RWPE2 (cell line): ENCODE measurements at regions not wholly inside any gene's neighbourhood (a gene's known extent, or its start where the extent isn't known, plus 50 kb on each side); places are given as distances from the start of the nearest gene placed in this dataset.

Experiments used
- ATAC-seq: fragments of 200-7000 bp; cut with Tn5 transposase; 3 replicates; pipeline ENCODE4 v1.9.1; 2021; ENCODE audit warnings: low read depth
- DNase-seq: peaks from one replicate; pipeline ENCODE4 v3.0.0-alpha.2; 2020; ENCODE audit warnings: low spot score
- H3K27ac ChIP-seq: fragments of 450-650 bp; 2 replicates; pipeline ENCODE4 v1.5.1; 2017; ENCODE audit warnings: mild to moderate bottlenecking; ENCODE audit not compliant: poor library complexity, severe bottlenecking
- H3K27me3 ChIP-seq: fragments of 250-450 bp; sonication (Bioruptor Pico); 2 replicates; pipeline ENCODE4 v1.5.1; 2021; ENCODE audit warnings: mild to moderate bottlenecking, moderate library complexity; ENCODE audit not compliant: insufficient read depth, poor library complexity, severe bottlenecking
- H3K36me3 ChIP-seq: fragments of 250-450 bp; sonication (Bioruptor Pico); 2 replicates; pipeline ENCODE4 v1.5.1; 2020; ENCODE audit warnings: low read depth, mild to moderate bottlenecking, moderate library complexity
- H3K4me1 ChIP-seq: fragments of 250-450 bp; sonication (Bioruptor Pico); 2 replicates; pipeline ENCODE4 v1.5.1; 2021; ENCODE audit warnings: mild to moderate bottlenecking, moderate library complexity; ENCODE audit not compliant: insufficient read depth, poor library complexity, severe bottlenecking
- H3K4me3 ChIP-seq: fragments of 250-450 bp; sonication (Bioruptor Pico); 2 replicates; pipeline ENCODE4 v1.5.1; 2021; ENCODE audit warnings: mild to moderate bottlenecking, moderate library complexity; ENCODE audit not compliant: severe bottlenecking
- H3K9me3 ChIP-seq: fragments of 250-450 bp; sonication (Bioruptor Pico); 2 replicates; pipeline ENCODE4 v1.5.1; 2021; ENCODE audit warnings: mild to moderate bottlenecking, moderate library complexity; ENCODE audit not compliant: severe bottlenecking
- TF ChIP-seq, protein P1 (sequence below): fragments of 450-650 bp; IDR thresholded peaks from one replicate; pipeline ENCODE4 v1.5.1; 2017; ENCODE audit warnings: mild to moderate bottlenecking, moderate library complexity; ENCODE audit not compliant: poor library complexity, severe bottlenecking

DNA sequence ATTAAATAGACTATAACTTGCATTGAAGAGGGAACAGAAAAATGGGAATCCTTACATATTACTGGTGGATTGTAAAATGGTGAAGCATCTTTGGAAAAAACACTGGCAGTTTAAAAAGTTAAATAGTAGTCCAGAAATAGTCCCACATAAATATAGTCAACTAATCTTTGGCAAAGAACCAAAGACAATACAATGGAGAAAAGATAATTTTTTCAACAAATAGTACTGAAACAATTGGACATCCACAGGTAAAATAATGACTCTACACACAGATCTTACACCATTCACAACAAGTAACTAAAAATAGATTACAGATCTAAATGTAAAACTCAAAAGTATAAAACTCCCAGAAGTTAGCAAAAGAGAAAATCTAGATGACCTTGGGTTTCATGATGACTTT lies 259.1 kb upstream of the CEP162 start:
- no peak for DNase-seq
- no peak for ATAC-seq
- H3K9me3 ChIP-seq = no peaks in the 10 kb centered on the region
- no peaks in the 10 kb centered on the region for H3K36me3 ChIP-seq
- no peak overlapping the region for H3K4me3 ChIP-seq
- no peaks in the 10 kb centered on the region for H3K27me3 ChIP-seq
- H3K4me1 ChIP-seq = no peaks in the 10 kb centered on the region
- TF ChIP-seq, protein P1, sequence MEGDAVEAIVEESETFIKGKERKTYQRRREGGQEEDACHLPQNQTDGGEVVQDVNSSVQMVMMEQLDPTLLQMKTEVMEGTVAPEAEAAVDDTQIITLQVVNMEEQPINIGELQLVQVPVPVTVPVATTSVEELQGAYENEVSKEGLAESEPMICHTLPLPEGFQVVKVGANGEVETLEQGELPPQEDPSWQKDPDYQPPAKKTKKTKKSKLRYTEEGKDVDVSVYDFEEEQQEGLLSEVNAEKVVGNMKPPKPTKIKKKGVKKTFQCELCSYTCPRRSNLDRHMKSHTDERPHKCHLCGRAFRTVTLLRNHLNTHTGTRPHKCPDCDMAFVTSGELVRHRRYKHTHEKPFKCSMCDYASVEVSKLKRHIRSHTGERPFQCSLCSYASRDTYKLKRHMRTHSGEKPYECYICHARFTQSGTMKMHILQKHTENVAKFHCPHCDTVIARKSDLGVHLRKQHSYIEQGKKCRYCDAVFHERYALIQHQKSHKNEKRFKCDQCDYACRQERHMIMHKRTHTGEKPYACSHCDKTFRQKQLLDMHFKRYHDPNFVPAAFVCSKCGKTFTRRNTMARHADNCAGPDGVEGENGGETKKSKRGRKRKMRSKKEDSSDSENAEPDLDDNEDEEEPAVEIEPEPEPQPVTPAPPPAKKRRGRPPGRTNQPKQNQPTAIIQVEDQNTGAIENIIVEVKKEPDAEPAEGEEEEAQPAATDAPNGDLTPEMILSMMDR = no peak
- no peak overlapping the region for H3K27ac ChIP-seq

DNA sequence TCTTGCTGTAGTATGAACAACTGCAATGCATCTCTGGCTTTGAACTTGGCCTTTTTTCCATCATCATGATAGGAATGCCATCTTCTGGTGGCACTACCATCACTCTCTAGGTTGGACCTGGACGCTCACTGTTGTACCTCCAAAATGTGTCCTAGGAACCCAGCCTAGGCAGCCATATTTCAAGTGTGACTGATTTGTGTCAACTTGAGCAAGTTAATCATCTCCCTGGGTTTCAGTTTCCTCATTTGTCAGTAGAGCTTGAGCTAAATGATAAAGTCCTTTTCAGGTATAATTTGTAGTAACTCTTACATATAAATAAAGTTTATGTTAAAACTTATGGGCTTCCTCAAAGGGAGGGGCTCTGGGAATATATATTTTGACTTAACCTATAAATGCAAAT lies 241.7 kb upstream of the CEP162 start:
- H3K27ac ChIP-seq = no peak overlapping the region
- H3K36me3 ChIP-seq = 0 out of 2 replicates have a peak, but pooled peaks cover 3% of the 10 kb centered on the region
- no peak for DNase-seq
- H3K9me3 ChIP-seq = no peaks in the 10 kb centered on the region
- no peak for ATAC-seq
- H3K4me3 ChIP-seq = no peak overlapping the region
- no peaks in the 10 kb centered on the region for H3K27me3 ChIP-seq
- H3K4me1 ChIP-seq = peaks cover 22% of the 10 kb centered on the region
- TF ChIP-seq, protein P1 = no peak

DNA sequence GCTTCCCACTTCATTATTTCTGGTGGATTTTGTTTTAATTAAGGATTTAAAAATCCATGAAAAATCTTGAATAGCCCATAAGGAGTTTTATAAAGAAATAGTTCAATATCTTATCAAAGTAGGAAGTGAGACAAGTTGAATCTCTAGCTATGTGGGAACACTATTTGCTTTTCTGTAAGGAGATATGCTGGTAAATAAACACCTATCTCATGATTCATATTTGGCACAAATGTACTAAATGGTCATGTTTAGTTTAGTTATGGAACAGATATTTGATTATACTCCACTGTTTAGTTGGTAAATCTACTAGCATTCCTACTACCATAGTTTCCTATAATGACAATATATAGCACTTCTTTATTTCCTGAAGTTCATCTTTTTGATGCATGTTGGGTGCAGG lies 239.9 kb upstream of the CEP162 start:
- Histone ChIP-seq H3K9me3 (no peaks in the 10 kb centered on the region), H3K27ac (peak overlapping the region; percentile 17), H3K36me3 (no peaks in the 10 kb centered on the region), H3K4me1 (peaks cover 31% of the 10 kb centered on the region), H3K4me3 (no peak overlapping the region), H3K27me3 (no peaks in the 10 kb centered on the region)
- TF ChIP-seq, protein P1 = no peak
- DNase-seq (no peak), ATAC-seq (peak; percentile 77)

DNA sequence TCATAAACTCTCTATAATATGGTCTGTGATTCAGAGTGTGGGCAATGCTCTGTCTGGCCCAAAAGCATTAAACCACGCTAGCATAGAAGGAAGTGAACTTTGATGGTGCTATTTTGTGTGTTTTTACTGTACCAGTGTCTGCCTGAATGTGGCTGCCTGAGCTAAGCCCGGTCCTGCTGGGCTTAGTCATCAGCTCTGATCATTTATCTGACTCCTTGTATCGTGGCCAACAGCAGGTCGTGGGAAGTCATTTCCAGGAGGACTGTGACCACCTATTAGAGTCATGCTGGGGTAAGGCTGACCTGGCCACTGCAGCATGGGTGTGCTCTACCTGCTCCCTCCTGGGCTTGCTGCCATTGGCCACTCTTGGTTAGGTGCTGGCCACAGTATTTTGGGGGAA lies 239.1 kb upstream of the CEP162 start:
- H3K9me3 ChIP-seq = no peaks in the 10 kb centered on the region
- TF ChIP-seq, protein P1 = peak; percentile 13
- no peak overlapping the region for H3K4me3 ChIP-seq
- ATAC-seq = peak; percentile 90
- no peaks in the 10 kb centered on the region for H3K27me3 ChIP-seq
- peaks cover 31% of the 10 kb centered on the region for H3K4me1 ChIP-seq
- H3K27ac ChIP-seq = peak overlapping the region; percentile 17
- no peaks in the 10 kb centered on the region for H3K36me3 ChIP-seq
- DNase-seq = peak; percentile 45

DNA sequence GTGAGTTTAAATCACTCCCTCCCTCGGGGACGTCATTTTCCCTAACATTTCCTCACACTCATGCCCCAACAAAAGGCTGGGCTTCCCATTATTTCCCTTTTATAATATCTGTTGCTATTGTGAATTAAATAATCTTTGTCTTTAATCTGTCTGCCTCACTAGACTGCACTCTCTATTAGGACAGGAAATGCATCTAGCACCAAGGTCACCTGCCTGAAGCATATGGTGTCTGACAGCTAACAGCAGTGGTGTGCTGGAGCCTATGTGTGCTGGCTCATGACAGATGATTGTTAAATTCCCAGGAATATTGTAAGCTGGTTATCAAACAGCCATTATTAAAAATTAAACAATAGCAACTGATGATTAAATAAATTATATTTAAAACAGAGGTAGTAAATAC lies 237.0 kb upstream of the CEP162 start:
- TF ChIP-seq, protein P1 = no peak
- Histone ChIP-seq H3K4me1 (peaks cover 31% of the 10 kb centered on the region), H3K9me3 (no peaks in the 10 kb centered on the region), H3K36me3 (no peaks in the 10 kb centered on the region), H3K27me3 (no peaks in the 10 kb centered on the region), H3K27ac (no peak overlapping the region), H3K4me3 (no peak overlapping the region)
- ATAC-seq = no peak
- DNase-seq = no peak
